H9 (cell line): ENCODE measurements at regions not wholly inside any gene's neighbourhood (a gene's known extent, or its start where the extent isn't known, plus 50 kb on each side); places are given as distances from the start of the nearest gene placed in this dataset.

Experiments
- DNase-seq: peaks from one replicate; pipeline ENCODE4 v3.0.0-alpha.2; 2017
- H2AFZ ChIP-seq: one replicate; pipeline ENCODE4 v1.6.1; 2013; ENCODE audit warnings: mild to moderate bottlenecking, low read length, control low read depth, moderate library complexity
- H2AK5ac ChIP-seq: 2 replicates; pipeline ENCODE4 v1.6.1; 2013; ENCODE audit warnings: low read length, control low read depth, mixed read lengths; ENCODE audit not compliant: insufficient read length
- H2BK120ac ChIP-seq: one replicate; pipeline ENCODE4 v1.6.1; 2013; ENCODE audit warnings: low read depth, mild to moderate bottlenecking, low read length, control low read depth, inconsistent platforms; ENCODE audit not compliant: poor library complexity, severe bottlenecking
- H2BK12ac ChIP-seq: 2 replicates; pipeline ENCODE4 v1.6.1; 2013; ENCODE audit warnings: low read length, control low read depth, mixed read lengths, low read depth; ENCODE audit not compliant: insufficient read length
- H2BK15ac ChIP-seq: 2 replicates; pipeline ENCODE4 v1.6.1; 2013; ENCODE audit warnings: low read depth, low read length, control low read depth
- H2BK20ac ChIP-seq: one replicate; pipeline ENCODE4 v1.6.1; 2013; ENCODE audit warnings: low read depth, mild to moderate bottlenecking, low read length, control low read depth, inconsistent platforms; ENCODE audit not compliant: poor library complexity, severe bottlenecking
- H2BK5ac ChIP-seq: 2 replicates; pipeline ENCODE4 v1.6.1; 2013; ENCODE audit warnings: low read length, control low read depth, mixed read lengths; ENCODE audit not compliant: insufficient read length
- H3K14ac ChIP-seq: 2 replicates; pipeline ENCODE4 v1.6.1; 2013; ENCODE audit warnings: low read length, control low read depth; ENCODE audit not compliant: insufficient read depth
- H3K18ac ChIP-seq: 2 replicates; pipeline ENCODE4 v1.6.1; 2013; ENCODE audit warnings: low read depth, mild to moderate bottlenecking, mixed read lengths, low read length, control low read depth; ENCODE audit not compliant: insufficient read length
- H3K23ac ChIP-seq: 2 replicates; pipeline ENCODE4 v1.6.1; 2013; ENCODE audit warnings: low read length, control low read depth, mixed read lengths, low read depth; ENCODE audit not compliant: insufficient read length
- H3K23me2 ChIP-seq: 2 replicates; pipeline ENCODE4 v1.6.1; 2013; ENCODE audit warnings: low read depth, mild to moderate bottlenecking, mixed read lengths, low read length, control low read depth; ENCODE audit not compliant: insufficient read length, poor library complexity, severe bottlenecking
- H3K27ac ChIP-seq: 2 replicates; pipeline ENCODE4 v1.5.1; 2013; ENCODE audit warnings: low read length, control low read depth, mixed read lengths, low read depth; ENCODE audit not compliant: insufficient read length
- H3K27me3 ChIP-seq: 2 replicates; pipeline ENCODE4 v1.6.1; 2013; ENCODE audit warnings: low read length, control low read depth, inconsistent platforms; ENCODE audit not compliant: insufficient read depth
- H3K4ac ChIP-seq: 2 replicates; pipeline ENCODE4 v1.6.1; 2013; ENCODE audit warnings: low read depth, mild to moderate bottlenecking, control low read depth, inconsistent platforms, low read length, moderate library complexity
- H3K4me1 ChIP-seq: 2 replicates; pipeline ENCODE4 v1.6.1; 2013; ENCODE audit warnings: low read length, control low read depth, inconsistent platforms; ENCODE audit not compliant: insufficient read depth
- H3K4me2 ChIP-seq: 2 replicates; pipeline ENCODE4 v1.6.1; 2013; ENCODE audit warnings: low read length, control low read depth, mixed read lengths; ENCODE audit not compliant: insufficient read length, insufficient read depth
- H3K56ac ChIP-seq: 2 replicates; pipeline ENCODE4 v1.6.1; 2013; ENCODE audit warnings: low read depth, mild to moderate bottlenecking, mixed read lengths, low read length, control low read depth; ENCODE audit not compliant: insufficient read length
- H3K79me1 ChIP-seq: 2 replicates; pipeline ENCODE4 v1.6.1; 2013; ENCODE audit warnings: low read depth, mild to moderate bottlenecking, moderate library complexity, low read length, control low read depth, inconsistent platforms; ENCODE audit not compliant: insufficient read depth, poor library complexity, severe bottlenecking
- H3K79me2 ChIP-seq: 2 replicates; pipeline ENCODE4 v1.6.1; 2013; ENCODE audit warnings: low read length, control low read depth, inconsistent platforms; ENCODE audit not compliant: insufficient read depth
- H3K9ac ChIP-seq: 2 replicates; pipeline ENCODE4 v1.6.1; 2013; ENCODE audit warnings: low read length, control low read depth, mixed read lengths; ENCODE audit not compliant: insufficient read length; ENCODE audit errors: extremely low read depth
- H3K9me3 ChIP-seq: one replicate; pipeline ENCODE4 v1.6.1; 2013; ENCODE audit warnings: low read depth, low read length, inconsistent platforms; ENCODE audit not compliant: control insufficient read depth
- H3T11ph ChIP-seq: one replicate; pipeline ENCODE4 v1.6.1; 2013; ENCODE audit warnings: mild to moderate bottlenecking, low read length, control low read depth, inconsistent platforms
- H4K20me1 ChIP-seq: one replicate; pipeline ENCODE4 v1.6.1; 2013; ENCODE audit not compliant: control insufficient read depth, insufficient read length, insufficient read depth
- H4K5ac ChIP-seq: 2 replicates; pipeline ENCODE4 v1.6.1; 2013; ENCODE audit warnings: low read depth, mild to moderate bottlenecking, mixed read lengths, low read length, control low read depth; ENCODE audit not compliant: insufficient read length
- H4K8ac ChIP-seq: replicated peaks from 2 replicates; pipeline ENCODE4 v1.6.1; 2013; ENCODE audit warnings: low read length, control low read depth, mixed read lengths, low read depth; ENCODE audit not compliant: insufficient read length
- H4K91ac ChIP-seq: 2 replicates; pipeline ENCODE4 v1.6.1; 2013; ENCODE audit warnings: low read depth, mild to moderate bottlenecking, moderate library complexity, mixed read lengths, low read length, control low read depth; ENCODE audit not compliant: insufficient read length
- H3K27ac Mint-ChIP-seq, 3 experiments: 2 replicates in 2 of 3; 3 replicates in 1 of 3; pipeline ENCODE4 v1.8.0; 2020 to 2021; ENCODE audit warnings: mixed read lengths in 3 of 3, mild to moderate bottlenecking in 1 of 3, moderate library complexity in 1 of 3
- H3K27me3 Mint-ChIP-seq: 2 replicates; pipeline ENCODE4 v1.8.0; 2021; ENCODE audit warnings: low read depth, mild to moderate bottlenecking, moderate library complexity, mixed read lengths
- H3K36me3 Mint-ChIP-seq, 3 experiments: 2 replicates in 2 of 3; 3 replicates in 1 of 3; pipeline ENCODE4 v1.8.0; 2020 to 2021; ENCODE audit warnings: low read depth in 3 of 3, mixed read lengths in 3 of 3; ENCODE audit not compliant: insufficient read depth in 1 of 3
- H3K4me1 Mint-ChIP-seq, 2 experiments: 2 replicates each; pipeline ENCODE4 v1.8.0; 2020; ENCODE audit warnings: mixed read lengths in 2 of 2
- H3K4me3 Mint-ChIP-seq, 2 experiments: 2 replicates in 1 of 2; 3 replicates in 1 of 2; pipeline ENCODE4 v1.8.0; 2020 to 2021; ENCODE audit warnings: mild to moderate bottlenecking in 2 of 2, mixed read lengths in 2 of 2, moderate library complexity in 1 of 2
- H3K9me3 Mint-ChIP-seq, 2 experiments: 2 replicates in 1 of 2; 3 replicates in 1 of 2; pipeline ENCODE4 v1.8.0; 2020; ENCODE audit warnings: mild to moderate bottlenecking in 2 of 2, mixed read lengths in 2 of 2, moderate library complexity in 1 of 2
- WGBS: extraction: QIAGEN DNeasy Blood & Tissue Kit; methylation state at CpG from one replicate; pipeline ENCODE4 v1.1.7; 2013; ENCODE audit warnings: missing lambda C conversion rate, low lambda C conversion rate, mixed read lengths; ENCODE audit not compliant: insufficient read length; ENCODE audit errors: extremely low coverage; 5-methylcytosine and 5-hydroxymethylcytosine counted together
- TF ChIP-seq, protein P1 (sequence below): fragments of 200-600 bp; sonication (generic); conservative IDR thresholded peaks from 3 replicates; pipeline ENCODE4 v1.8.0; 2021; ENCODE audit warnings: antibody characterized with exemption, mild to moderate bottlenecking

DNA sequence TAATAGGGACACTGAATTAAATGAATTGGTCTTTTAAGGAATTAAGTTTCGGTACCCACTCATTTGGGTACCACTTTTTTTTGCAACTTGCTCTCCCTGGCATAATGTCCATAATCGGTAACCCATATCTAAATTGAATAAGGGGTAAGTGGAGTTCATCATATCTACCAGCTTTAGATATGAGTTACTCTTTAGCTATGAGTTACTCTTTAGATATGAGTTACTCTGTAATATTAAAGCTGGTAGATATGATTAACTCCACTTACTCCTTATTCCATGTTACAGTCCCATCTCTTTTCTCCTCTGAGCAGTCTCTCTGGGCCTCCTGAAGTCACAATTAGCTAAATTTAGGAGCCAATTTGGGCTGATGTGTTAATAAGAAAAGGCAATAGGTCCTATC lies 85.7 kb downstream of the TEX13C start:
- no peaks in the 10 kb centered on the region for H3K79me2 ChIP-seq
- H3K4me2 ChIP-seq, result no peak overlapping the region
- TF ChIP-seq, protein P1, sequence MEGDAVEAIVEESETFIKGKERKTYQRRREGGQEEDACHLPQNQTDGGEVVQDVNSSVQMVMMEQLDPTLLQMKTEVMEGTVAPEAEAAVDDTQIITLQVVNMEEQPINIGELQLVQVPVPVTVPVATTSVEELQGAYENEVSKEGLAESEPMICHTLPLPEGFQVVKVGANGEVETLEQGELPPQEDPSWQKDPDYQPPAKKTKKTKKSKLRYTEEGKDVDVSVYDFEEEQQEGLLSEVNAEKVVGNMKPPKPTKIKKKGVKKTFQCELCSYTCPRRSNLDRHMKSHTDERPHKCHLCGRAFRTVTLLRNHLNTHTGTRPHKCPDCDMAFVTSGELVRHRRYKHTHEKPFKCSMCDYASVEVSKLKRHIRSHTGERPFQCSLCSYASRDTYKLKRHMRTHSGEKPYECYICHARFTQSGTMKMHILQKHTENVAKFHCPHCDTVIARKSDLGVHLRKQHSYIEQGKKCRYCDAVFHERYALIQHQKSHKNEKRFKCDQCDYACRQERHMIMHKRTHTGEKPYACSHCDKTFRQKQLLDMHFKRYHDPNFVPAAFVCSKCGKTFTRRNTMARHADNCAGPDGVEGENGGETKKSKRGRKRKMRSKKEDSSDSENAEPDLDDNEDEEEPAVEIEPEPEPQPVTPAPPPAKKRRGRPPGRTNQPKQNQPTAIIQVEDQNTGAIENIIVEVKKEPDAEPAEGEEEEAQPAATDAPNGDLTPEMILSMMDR, result no peak
- H3K27me3 ChIP-seq, result no peaks in the 10 kb centered on the region
- peaks cover 17 to 28% (median 17%) of the 10 kb centered on the region in 3 experiments for H3K36me3 Mint-ChIP-seq
- H2AK5ac ChIP-seq, result no peak overlapping the region
- no peak overlapping the region for H4K8ac ChIP-seq
- peaks cover 3 to 7% of the 10 kb centered on the region in 2 experiments; a peak in 3 of 5 replicates for H3K9me3 Mint-ChIP-seq
- no peak overlapping the region for H3K23ac ChIP-seq
- H4K91ac ChIP-seq, result no peak overlapping the region
- no peak overlapping the region for H3K56ac ChIP-seq
- H2BK15ac ChIP-seq, result no peak overlapping the region
- no peak overlapping the region for H3T11ph ChIP-seq
- H3K4ac ChIP-seq, result no peak overlapping the region
- no peaks in the 10 kb centered on the region for H3K27me3 Mint-ChIP-seq
- no peak overlapping the region for H3K18ac ChIP-seq
- no peak overlapping the region for H2BK20ac ChIP-seq
- H4K20me1 ChIP-seq, result no peaks in the 10 kb centered on the region
- H2BK5ac ChIP-seq, result no peak overlapping the region
- H2BK12ac ChIP-seq, result no peak overlapping the region
- no peak overlapping the region for H4K5ac ChIP-seq
- no peak overlapping the region for H3K27ac Mint-ChIP-seq
- no peaks in the 10 kb centered on the region for H3K9me3 ChIP-seq
- H2AFZ ChIP-seq, result no peak overlapping the region
- no peaks in the 10 kb centered on the region for H3K79me1 ChIP-seq
- H3K4me3 Mint-ChIP-seq, result no peak overlapping the region
- H3K9ac ChIP-seq, result no peak overlapping the region
- WGBS, result no CpG with 5 or more reads among the region's 2 CpGs
- no peaks in the 10 kb centered on the region for H3K23me2 ChIP-seq
- no peak overlapping the region for H2BK120ac ChIP-seq
- no peak overlapping the region for H3K27ac ChIP-seq
- H3K14ac ChIP-seq, result no peak overlapping the region
- DNase-seq, result no peak
- H3K4me1 ChIP-seq, result no peaks in the 10 kb centered on the region
- H3K4me1 Mint-ChIP-seq, result peaks cover 11 to 19% of the 10 kb centered on the region in 2 experiments; a peak in 3 of 4 replicates
